ENCODE measurements at regions not wholly inside any gene's neighbourhood (a gene's known extent, or its start where the extent isn't known, plus 50 kb on each side); places are given as distances from the start of the nearest gene placed in this dataset.

DNA sequence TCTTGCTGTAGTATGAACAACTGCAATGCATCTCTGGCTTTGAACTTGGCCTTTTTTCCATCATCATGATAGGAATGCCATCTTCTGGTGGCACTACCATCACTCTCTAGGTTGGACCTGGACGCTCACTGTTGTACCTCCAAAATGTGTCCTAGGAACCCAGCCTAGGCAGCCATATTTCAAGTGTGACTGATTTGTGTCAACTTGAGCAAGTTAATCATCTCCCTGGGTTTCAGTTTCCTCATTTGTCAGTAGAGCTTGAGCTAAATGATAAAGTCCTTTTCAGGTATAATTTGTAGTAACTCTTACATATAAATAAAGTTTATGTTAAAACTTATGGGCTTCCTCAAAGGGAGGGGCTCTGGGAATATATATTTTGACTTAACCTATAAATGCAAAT, 241.7 kb upstream of the CEP162 start:
- ATAC-seq (no peak), DNase-seq (ENCODE audit: low spot score) (no peak)

DNA sequence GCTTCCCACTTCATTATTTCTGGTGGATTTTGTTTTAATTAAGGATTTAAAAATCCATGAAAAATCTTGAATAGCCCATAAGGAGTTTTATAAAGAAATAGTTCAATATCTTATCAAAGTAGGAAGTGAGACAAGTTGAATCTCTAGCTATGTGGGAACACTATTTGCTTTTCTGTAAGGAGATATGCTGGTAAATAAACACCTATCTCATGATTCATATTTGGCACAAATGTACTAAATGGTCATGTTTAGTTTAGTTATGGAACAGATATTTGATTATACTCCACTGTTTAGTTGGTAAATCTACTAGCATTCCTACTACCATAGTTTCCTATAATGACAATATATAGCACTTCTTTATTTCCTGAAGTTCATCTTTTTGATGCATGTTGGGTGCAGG, 239.9 kb upstream of the CEP162 start:
- no peak for ATAC-seq
- DNase-seq (ENCODE audit: low spot score), result no peak

DNA sequence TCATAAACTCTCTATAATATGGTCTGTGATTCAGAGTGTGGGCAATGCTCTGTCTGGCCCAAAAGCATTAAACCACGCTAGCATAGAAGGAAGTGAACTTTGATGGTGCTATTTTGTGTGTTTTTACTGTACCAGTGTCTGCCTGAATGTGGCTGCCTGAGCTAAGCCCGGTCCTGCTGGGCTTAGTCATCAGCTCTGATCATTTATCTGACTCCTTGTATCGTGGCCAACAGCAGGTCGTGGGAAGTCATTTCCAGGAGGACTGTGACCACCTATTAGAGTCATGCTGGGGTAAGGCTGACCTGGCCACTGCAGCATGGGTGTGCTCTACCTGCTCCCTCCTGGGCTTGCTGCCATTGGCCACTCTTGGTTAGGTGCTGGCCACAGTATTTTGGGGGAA, 239.1 kb upstream of the CEP162 start:
- ATAC-seq, result no peak

DNA sequence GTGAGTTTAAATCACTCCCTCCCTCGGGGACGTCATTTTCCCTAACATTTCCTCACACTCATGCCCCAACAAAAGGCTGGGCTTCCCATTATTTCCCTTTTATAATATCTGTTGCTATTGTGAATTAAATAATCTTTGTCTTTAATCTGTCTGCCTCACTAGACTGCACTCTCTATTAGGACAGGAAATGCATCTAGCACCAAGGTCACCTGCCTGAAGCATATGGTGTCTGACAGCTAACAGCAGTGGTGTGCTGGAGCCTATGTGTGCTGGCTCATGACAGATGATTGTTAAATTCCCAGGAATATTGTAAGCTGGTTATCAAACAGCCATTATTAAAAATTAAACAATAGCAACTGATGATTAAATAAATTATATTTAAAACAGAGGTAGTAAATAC, 237.0 kb upstream of the CEP162 start:
- ATAC-seq (no peak), DNase-seq (ENCODE audit: low spot score) (no peak)

More for the DNA sequence above, 239.1 kb upstream of the CEP162 start:
- DNase-seq (ENCODE audit: low spot score), result no peak

DNA sequence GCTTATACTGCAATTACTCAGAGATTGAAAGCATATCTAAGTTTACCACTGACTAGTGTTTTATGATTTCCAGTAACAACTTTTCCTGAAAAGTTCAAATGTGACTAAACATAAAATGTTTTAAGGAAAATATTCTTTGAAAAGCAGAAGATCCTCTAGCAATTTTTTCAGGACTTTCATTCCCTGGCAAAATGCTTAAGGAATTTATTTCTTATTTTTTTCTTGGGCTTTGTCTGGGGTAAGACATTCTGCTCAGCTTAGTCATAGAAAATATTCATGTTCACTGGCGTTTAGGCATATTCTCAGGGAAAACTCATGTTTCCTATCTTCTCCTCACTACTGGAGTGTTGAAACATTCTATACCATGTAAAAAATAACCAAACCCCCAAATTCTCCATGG, 235.3 kb upstream of the CEP162 start:
- DNase-seq (ENCODE audit: low spot score), result no peak
- ATAC-seq, result no peak

- DNase-seq (ENCODE audit: low spot score) (no peak), ATAC-seq (no peak)
These were observed 234.0 kb upstream of the CEP162 start for GRCh38 chr6:84461461-84461860.

- no peak for DNase-seq (ENCODE audit: low spot score)
- no peak for ATAC-seq
These were observed 233.0 kb upstream of the CEP162 start for GRCh38 chr6:84460491-84460890.

- DNase-seq (ENCODE audit: low spot score), result no peak
- ATAC-seq, result no peak
These were observed 232.0 kb upstream of the CEP162 start for GRCh38 chr6:84459401-84459800.

GRCh38 chr6:84458271-84458670, 230.8 kb upstream of the CEP162 start:
- ATAC-seq, result no peak
- DNase-seq (ENCODE audit: low spot score), result no peak

DNA sequence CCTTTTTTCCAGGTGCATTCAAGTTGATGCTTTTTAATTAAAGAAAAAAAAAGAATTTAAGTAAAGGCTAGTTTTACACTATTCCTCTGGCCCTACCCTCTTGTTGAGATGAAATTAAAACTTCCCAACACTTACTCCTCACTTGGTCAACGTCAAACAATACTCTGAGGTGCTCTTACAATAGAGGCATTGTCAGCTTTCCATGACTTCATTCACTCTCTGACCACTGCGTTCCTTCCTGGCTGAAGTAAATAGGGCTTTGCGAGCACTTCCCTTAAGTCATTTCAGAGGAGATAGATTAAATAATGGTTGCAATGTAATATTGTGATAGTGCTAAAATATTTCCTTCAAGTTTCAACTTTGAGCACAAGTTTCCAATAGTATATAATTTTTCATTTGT, 229.8 kb upstream of the CEP162 start:
- no peak for DNase-seq (ENCODE audit: low spot score)
- ATAC-seq, result no peak

DNA sequence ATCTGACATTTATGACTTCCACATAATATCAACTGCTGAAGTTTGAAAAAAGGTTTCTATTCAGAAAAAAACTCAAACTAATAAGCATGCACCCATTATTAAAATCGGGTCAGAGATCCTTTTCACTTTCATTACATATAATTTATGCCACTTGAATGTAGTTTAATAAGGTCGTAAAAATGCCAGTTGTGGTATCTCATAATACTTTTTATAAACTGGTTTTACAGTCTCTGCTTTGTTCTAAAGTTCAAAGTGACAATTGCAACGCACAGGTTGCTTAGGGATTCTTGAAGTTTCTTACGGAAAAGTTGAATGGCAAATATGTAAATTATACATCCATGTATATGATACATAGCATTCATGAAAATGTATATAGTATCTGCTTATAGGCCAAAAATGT, 229.4 kb upstream of the CEP162 start:
- ATAC-seq, result no peak
- no peak for DNase-seq (ENCODE audit: low spot score)

DNA sequence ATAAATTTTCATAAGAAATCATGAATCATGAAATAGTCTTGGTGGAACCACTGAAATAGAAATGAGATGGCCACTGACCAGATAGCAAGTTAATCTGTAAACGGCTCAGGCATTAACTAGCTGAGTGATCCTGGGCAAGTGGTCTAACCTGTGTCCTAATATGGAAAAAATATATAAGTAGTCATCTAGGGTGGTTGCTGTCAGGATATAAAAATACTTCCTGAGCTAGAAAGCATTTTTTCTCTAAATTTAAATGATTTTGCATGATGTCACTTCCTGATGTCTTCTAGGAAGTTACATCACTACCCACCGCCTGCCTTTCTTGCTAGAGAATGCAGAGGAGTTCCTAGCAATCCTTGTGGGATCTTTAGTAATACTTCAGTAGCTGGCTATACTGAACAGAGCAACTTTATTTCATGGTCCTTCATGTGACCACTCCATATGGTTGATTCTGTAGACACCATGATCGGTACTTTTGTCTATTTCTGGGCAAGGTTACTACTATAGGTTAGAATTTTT, 228.1 kb upstream of the CEP162 start:
- no peak for DNase-seq (ENCODE audit: low spot score)

DNA sequence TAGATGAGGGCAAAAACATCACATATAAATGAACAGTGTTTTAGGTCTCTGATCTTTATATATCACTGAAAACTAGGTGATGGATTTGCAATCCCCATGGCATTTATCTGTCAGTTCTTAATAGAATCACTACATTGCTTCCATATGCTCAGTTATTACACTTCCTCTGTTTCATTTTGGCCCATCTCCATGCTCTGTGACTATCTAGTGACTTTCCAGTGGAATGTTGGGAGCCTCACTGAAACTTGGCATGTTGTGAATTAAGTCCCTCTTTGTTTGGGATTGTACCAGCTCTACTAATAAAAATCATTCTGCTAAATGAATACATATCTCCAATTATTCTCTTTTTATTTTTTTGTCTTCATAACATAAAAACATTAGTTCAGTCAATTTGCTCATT, 226.1 kb upstream of the CEP162 start:
- no peak for DNase-seq (ENCODE audit: low spot score)
- no peak for ATAC-seq

More for the DNA sequence above, 228.1 kb upstream of the CEP162 start:
- ATAC-seq, result no peak

DNA sequence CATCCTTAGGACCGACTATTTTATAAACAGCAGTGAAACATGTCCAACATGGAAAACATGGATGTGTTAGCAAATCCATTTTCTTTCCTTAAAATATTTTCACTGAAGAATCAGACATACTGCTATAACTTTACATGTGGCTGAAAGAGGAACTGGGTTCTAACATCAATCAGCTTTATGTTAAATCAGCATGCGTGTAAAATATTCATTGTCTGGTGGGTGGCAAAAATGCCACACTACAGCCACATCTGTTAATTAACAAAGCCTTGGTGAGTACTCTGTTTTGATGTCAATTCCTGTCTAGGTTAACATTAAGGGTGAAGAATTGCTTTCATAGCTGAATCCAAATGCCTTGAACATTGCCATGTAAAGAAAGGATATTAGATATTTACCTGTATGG, 222.6 kb upstream of the CEP162 start:
- no peak for ATAC-seq
- no peak for DNase-seq (ENCODE audit: low spot score)

DNA sequence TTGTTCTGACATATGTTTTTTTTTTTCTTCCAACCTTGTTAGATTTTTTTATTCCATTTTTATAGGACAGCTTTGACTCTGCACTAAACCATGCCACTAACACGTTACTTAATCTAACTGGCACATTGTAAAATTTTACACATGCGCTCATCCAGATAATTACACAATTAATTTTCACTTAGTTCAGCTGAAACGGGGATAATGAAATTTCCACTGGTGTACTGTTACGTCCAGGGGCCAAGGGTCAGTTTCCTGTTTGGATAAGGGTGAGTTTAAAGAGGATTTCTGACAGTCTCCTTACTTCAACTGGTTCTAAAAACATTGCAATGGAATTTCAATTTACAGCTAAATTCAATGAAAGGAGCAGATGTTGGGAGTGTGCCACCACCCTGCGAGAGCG, 221.8 kb upstream of the CEP162 start:
- DNase-seq (ENCODE audit: low spot score) (peak; percentile 62), ATAC-seq (peak; percentile 92)

GRCh38 chr6:84448331-84448730, 220.9 kb upstream of the CEP162 start:
- DNase-seq (ENCODE audit: low spot score) (no peak), ATAC-seq (no peak)

- ATAC-seq (no peak), DNase-seq (ENCODE audit: low spot score) (no peak)
These were observed 220.2 kb upstream of the CEP162 start for GRCh38 chr6:84447651-84448050.

GRCh38 chr6:84445068-84445467, 217.6 kb upstream of the CEP162 start:
- no peak for DNase-seq (ENCODE audit: low spot score)
- no peak for ATAC-seq

DNA sequence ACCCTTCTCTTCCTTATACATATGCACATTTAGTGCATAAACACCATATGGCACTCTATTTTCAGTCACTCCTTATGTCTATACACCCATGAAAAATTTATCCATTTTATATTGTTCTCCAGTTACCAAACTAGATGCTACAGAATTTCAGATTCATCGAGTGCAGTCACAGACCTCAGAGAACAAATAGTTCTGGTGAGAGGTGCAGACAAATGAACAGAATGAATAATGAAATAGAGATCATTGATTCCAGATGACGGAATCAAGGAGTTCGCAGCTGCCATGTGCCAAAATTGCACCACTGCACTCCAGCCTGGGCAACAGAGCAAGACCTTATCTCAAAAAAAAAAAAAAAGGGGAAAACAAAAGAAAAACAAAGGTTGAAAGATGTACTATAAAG, 214.8 kb upstream of the CEP162 start:
- ATAC-seq (no peak), DNase-seq (ENCODE audit: low spot score) (no peak)

- ATAC-seq (no peak), DNase-seq (ENCODE audit: low spot score) (no peak)
These were observed 214.0 kb upstream of the CEP162 start for GRCh38 chr6:84441456-84441855.

- no peak for DNase-seq (ENCODE audit: low spot score)
- no peak for ATAC-seq
These were observed 207.1 kb upstream of the CEP162 start for GRCh38 chr6:84434550-84434949.

DNA sequence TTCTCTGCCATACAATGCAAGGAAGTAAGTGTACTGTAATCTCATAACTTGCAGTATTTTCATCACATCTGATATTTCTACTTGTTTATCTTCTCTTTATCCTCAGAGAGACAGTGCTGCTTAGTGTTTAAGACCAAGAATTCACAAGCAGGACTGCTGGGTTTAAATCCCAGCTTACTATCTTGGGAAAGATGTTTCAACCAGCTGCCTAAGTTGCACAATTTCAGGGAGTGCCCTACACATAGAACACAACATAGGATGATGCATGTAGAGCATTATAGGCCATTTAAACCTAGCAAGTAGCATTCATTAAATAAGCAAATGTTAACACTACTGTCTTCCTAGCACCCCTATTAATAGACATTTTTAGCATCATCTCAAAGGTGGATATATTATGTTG, 205.2 kb upstream of the CEP162 start:
- DNase-seq (ENCODE audit: low spot score) (no peak), ATAC-seq (no peak)

DNA sequence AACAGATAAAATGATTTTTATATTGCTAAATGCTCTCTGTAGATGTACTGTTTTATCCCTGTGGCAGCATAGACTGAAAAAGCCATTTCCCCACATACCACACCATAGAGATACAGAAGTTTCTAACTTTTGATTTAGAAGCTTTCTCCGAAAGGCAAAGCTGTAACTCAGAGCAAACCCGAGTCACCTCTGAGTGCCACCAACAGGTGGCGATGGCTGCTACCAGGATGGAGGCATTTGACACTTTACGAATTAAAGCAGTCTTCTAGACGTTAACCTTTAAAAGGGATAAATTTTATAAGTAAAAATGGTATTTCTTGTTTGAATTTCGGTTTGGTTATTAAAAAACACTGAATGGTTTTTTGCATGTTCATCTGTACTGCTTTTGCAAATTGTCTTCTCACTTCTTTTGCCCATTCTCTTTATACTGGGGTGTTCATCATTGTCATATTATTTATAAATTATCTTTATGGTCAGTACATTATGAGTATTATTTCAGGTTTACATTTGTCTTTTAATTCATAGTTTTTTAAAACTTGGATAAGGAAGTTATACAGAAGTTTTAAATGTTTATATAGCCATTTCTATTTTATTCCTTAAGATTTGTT, 201.0 kb upstream of the CEP162 start:
- peak; percentile 92 for ATAC-seq
- peak; percentile 54 for DNase-seq (ENCODE audit: low spot score)

Measured in left lobe of liver (tissue), 2 donors.